HEK293T (cell line): ENCODE measurements at regions not wholly inside any gene's neighbourhood (a gene's known extent, or its start where the extent isn't known, plus 50 kb on each side); places are given as distances from the start of the nearest gene placed in this dataset.

Experiments
- CTCF ChIA-PET: fragments of 350-600 bp; formaldehyde crosslinking; extraction: SDS; loops from one replicate; lab custom pipeline; 2021; ENCODE audit warnings: antibody characterized with exemption, inconsistent platforms; lab: Yijun Ruan, JAX
- POLR2A ChIA-PET: fragments of 350-600 bp; formaldehyde crosslinking; extraction: SDS; loops from one replicate; lab custom pipeline; 2020; ENCODE audit warnings: antibody characterized with exemption, inconsistent platforms; lab: Yijun Ruan, JAX
- DNase-seq: peaks from one replicate; pipeline ENCODE4 v3.0.0; 2012; ENCODE audit warnings: mixed read lengths; ENCODE audit errors: extremely low spot score
- ARNT ChIP-seq: fragments of 450-650 bp; IDR thresholded peaks from 2 replicates; pipeline ENCODE4 v1.6.1; 2017; ENCODE audit warnings: mild to moderate bottlenecking
- BHLHE40 ChIP-seq: fragments of 450-650 bp; IDR thresholded peaks from 2 replicates; pipeline ENCODE4 v1.6.1; 2016; ENCODE audit warnings: mild to moderate bottlenecking, moderate library complexity, borderline replicate concordance
- CTBP1 ChIP-seq: fragments of 450-650 bp; IDR thresholded peaks from 2 replicates; pipeline ENCODE4 v1.6.1; 2016; ENCODE audit warnings: borderline replicate concordance
- ELF4 ChIP-seq: fragments of 450-650 bp; IDR thresholded peaks from 2 replicates; pipeline ENCODE4 v1.6.1; 2017; ENCODE audit warnings: antibody characterized with exemption
- FOXA1 ChIP-seq: fragments of 450-650 bp; IDR thresholded peaks from 2 replicates; pipeline ENCODE4 v1.6.1; 2016; ENCODE audit warnings: mild to moderate bottlenecking
- FOXK2 ChIP-seq: fragments of 450-650 bp; IDR thresholded peaks from 2 replicates; pipeline ENCODE4 v1.6.1; 2016; ENCODE audit warnings: mild to moderate bottlenecking
- FOXM1 ChIP-seq: fragments of 450-650 bp; IDR thresholded peaks from 2 replicates; pipeline ENCODE4 v1.6.1; 2017; ENCODE audit warnings: mild to moderate bottlenecking, borderline replicate concordance
- HDGF ChIP-seq: fragments of 450-650 bp; IDR thresholded peaks from 2 replicates; pipeline ENCODE4 v1.6.1; 2017; ENCODE audit warnings: antibody characterized with exemption, borderline replicate concordance
- L3MBTL2 ChIP-seq: fragments of 450-650 bp; conservative IDR thresholded peaks from 2 replicates; pipeline ENCODE4 v1.6.1; 2016; ENCODE audit warnings: mild to moderate bottlenecking
- LEF1 ChIP-seq: fragments of 450-650 bp; IDR thresholded peaks from 2 replicates; pipeline ENCODE4 v1.6.1; 2017; ENCODE audit warnings: mild to moderate bottlenecking, borderline replicate concordance
- NFRKB ChIP-seq: fragments of 450-650 bp; IDR thresholded peaks from 2 replicates; pipeline ENCODE4 v1.6.1; 2016; ENCODE audit warnings: mild to moderate bottlenecking, moderate library complexity
- PKNOX1 ChIP-seq: fragments of 450-650 bp; IDR thresholded peaks from 2 replicates; pipeline ENCODE4 v1.6.1; 2016
- SP1 ChIP-seq: fragments of 450-650 bp; IDR thresholded peaks from 2 replicates; pipeline ENCODE4 v1.6.1; 2017
- SUZ12 ChIP-seq: fragments of 450-650 bp; IDR thresholded peaks from 2 replicates; pipeline ENCODE4 v1.6.1; 2016; ENCODE audit warnings: mild to moderate bottlenecking
- TARDBP ChIP-seq: fragments of 450-650 bp; IDR thresholded peaks from 2 replicates; pipeline ENCODE4 v1.6.1; 2016
- ZNF384 ChIP-seq: fragments of 450-650 bp; IDR thresholded peaks from 2 replicates; pipeline ENCODE4 v1.6.1; 2016

- CTCF ChIA-PET, result no interaction called here
- POLR2A ChIA-PET, result no interaction called here
These were observed 563.6 kb upstream of the NEGR1 start for GRCh38 chr1:72845981-72846380.

GRCh38 chr1:72845381-72845780 lies 563.0 kb upstream of the NEGR1 start:
- DNase-seq, result peak; percentile 35
- POLR2A ChIA-PET, result no interaction called here
- CTCF ChIA-PET, result no interaction called here
- TF ChIP-seq SUZ12 (no peak), ELF4 (no peak)

More at GRCh38 chr1:72845981-72846380, 563.6 kb upstream of the NEGR1 start:
- no peak for DNase-seq
- TF ChIP-seq CTBP1, result no peak
- no peak for TF ChIP-seq L3MBTL2
- TF ChIP-seq TARDBP, result no peak
- TF ChIP-seq BHLHE40, result no peak

- no peak for TF ChIP-seq BHLHE40
- TF ChIP-seq NFRKB, result no peak
- TF ChIP-seq LEF1, result no peak
- no peak for TF ChIP-seq L3MBTL2
- TF ChIP-seq CTBP1, result no peak
- no peak for TF ChIP-seq TARDBP
- TF ChIP-seq FOXK2, result no peak
- no peak for TF ChIP-seq ELF4
- TF ChIP-seq PKNOX1, result no peak
- TF ChIP-seq FOXM1, result no peak
- TF ChIP-seq ARNT, result no peak
- TF ChIP-seq SP1, result no peak
- TF ChIP-seq ZNF384, result no peak
- TF ChIP-seq SUZ12, result no peak
- no peak for TF ChIP-seq FOXA1
- TF ChIP-seq HDGF, result no peak
- POLR2A ChIA-PET, result no interaction called here
- CTCF ChIA-PET, result no interaction called here
- DNase-seq, result no peak
These were observed 555.4 kb upstream of the NEGR1 start for GRCh38 chr1:72837781-72838180.

DNA sequence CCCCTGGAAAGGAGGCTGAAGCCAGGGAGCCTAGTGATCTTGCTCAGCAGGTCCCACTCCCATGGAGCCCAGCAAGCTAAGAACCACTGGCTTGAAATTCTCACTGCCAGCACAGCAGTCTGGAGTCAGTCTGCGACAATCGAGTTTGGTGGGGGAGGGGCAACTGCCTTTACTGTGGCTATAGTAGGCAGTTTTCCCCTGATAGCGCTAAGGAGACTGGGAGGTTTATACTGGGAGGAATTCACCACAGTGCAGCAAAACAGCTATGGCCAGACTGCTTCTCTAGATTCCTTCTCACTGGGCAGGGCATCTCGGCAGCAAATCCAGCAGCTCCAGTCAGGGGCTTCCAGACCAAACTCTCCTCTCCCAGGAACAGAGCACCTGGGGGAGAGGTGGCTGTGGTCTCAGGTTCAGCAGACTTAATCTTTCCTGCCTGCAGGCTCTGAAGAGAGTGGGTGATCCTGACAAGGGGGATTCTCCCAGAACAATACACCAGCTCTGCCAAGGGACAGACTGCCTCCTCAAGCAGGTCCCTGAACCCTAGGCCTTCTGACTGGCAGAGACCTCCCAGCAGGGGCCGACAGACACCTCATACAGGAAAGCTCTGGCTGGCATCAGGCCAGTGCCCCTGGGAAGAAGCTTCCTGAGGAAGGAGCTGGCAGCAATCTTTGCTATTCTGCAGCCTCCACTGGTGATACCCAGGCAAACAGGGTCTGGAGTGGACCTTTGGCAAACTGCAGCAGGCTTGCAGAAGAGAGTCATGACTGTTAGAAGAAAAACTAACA lies 548.5 kb upstream of the NEGR1 start:
- TF ChIP-seq HDGF (no peak), PKNOX1 (no peak), FOXA1 (no peak), ZNF384 (no peak), L3MBTL2 (no peak), SP1 (no peak), CTBP1 (no peak), ELF4 (no peak), SUZ12 (no peak)
- CTCF ChIA-PET, result no interaction called here
- POLR2A ChIA-PET, result no interaction called here
- DNase-seq, result no peak

GRCh38 chr1:72827278-72827677 lies 544.9 kb upstream of the NEGR1 start:
- ChIA-PET CTCF (no interaction called here), POLR2A (no interaction called here)
- TF ChIP-seq HDGF (no peak), SUZ12 (no peak), SP1 (no peak), CTBP1 (no peak), BHLHE40 (no peak), ARNT (no peak), ZNF384 (no peak), L3MBTL2 (no peak), FOXA1 (no peak), FOXM1 (no peak), ELF4 (no peak), NFRKB (no peak), TARDBP (no peak), LEF1 (no peak)
- DNase-seq, result no peak

DNA sequence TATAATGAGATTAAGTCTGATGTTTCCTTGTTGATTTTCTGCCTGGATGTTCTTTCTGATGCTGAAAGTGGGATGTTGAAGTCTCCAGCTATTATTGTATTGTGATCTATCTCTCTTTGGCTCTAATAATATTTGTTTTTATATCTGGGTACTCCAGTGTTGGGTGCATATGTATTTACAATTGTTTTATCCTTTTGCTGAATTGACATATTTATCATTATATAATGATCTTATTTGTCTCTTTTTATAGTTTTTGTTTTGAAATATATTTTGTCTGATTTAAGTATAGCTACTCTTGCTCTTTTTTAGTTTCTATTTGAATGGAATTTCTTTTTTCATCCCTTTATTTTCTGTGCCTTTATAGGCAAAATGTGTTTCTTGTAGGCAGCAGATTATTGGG lies 522.2 kb upstream of the NEGR1 start:
- ChIA-PET POLR2A (no interaction called here), CTCF (no interaction called here)
- no peak for DNase-seq
- TF ChIP-seq PKNOX1, result no peak
- TF ChIP-seq HDGF, result no peak
- no peak for TF ChIP-seq ELF4
- no peak for TF ChIP-seq ARNT
- no peak for TF ChIP-seq TARDBP
- no peak for TF ChIP-seq L3MBTL2
- no peak for TF ChIP-seq BHLHE40
- no peak for TF ChIP-seq FOXK2

GRCh38 chr1:72781038-72781437 lies 498.7 kb upstream of the NEGR1 start:
- CTCF ChIA-PET, result no interaction called here
- DNase-seq, result no peak
- TF ChIP-seq FOXA1 (no peak), ARNT (no peak), TARDBP (no peak), ZNF384 (no peak), LEF1 (no peak), ELF4 (no peak), NFRKB (no peak), SP1 (no peak), CTBP1 (no peak), FOXK2 (no peak), FOXM1 (no peak), PKNOX1 (no peak), SUZ12 (no peak), BHLHE40 (no peak)
- POLR2A ChIA-PET, result no interaction called here
